WTC11 (cell line): ENCODE measurements at regions not wholly inside any gene's neighbourhood (a gene's known extent, or its start where the extent isn't known, plus 50 kb on each side); places are given as distances from the start of the nearest gene placed in this dataset.

Experiments
- CBFB ChIP-seq: sonication (generic); formaldehyde crosslinking; IDR thresholded peaks from 2 replicates; pipeline ENCODE4 v1.8.1; 2022; ENCODE audit warnings: mild to moderate bottlenecking, low read depth, missing genetic modification reagents
- CREB1 ChIP-seq: sonication (generic); formaldehyde crosslinking; IDR thresholded peaks from 2 replicates; pipeline ENCODE4 v1.8.0; 2023; ENCODE audit warnings: mild to moderate bottlenecking, missing genetic modification reagents
- CTCF ChIP-seq: fragments of 200-600 bp; IDR thresholded peaks from 2 replicates; pipeline ENCODE4 v1.8.0; 2022; ENCODE audit warnings: antibody characterized with exemption
- E2F4 ChIP-seq: sonication (generic); formaldehyde crosslinking; IDR thresholded peaks from 2 replicates; pipeline ENCODE4 v1.8.1; 2022; ENCODE audit warnings: low read depth, mild to moderate bottlenecking, moderate library complexity, missing genetic modification reagents, borderline replicate concordance
- EMX1 ChIP-seq: fragments of 250-450 bp; sonication (Bioruptor Pico); IDR thresholded peaks from 2 replicates; pipeline ENCODE4 v1.8.0; 2021; ENCODE audit warnings: mild to moderate bottlenecking
- FOXJ3 ChIP-seq: sonication (generic); formaldehyde crosslinking; IDR thresholded peaks from 2 replicates; pipeline ENCODE4 v1.9.0; 2021; ENCODE audit warnings: missing genetic modification reagents, mild to moderate bottlenecking, borderline replicate concordance
- GABPB1 ChIP-seq: sonication (generic); formaldehyde crosslinking; IDR thresholded peaks from 2 replicates; pipeline ENCODE4 v1.8.1; 2023; ENCODE audit warnings: mild to moderate bottlenecking, missing genetic modification reagents
- NR3C1 ChIP-seq: sonication (generic); formaldehyde crosslinking; conservative IDR thresholded peaks from 2 replicates; pipeline ENCODE4 v1.8.1; 2023; ENCODE audit warnings: low read depth, mild to moderate bottlenecking, missing genetic modification reagents
- ZNF425 ChIP-seq: fragments of 250-450 bp; sonication (Bioruptor Pico); conservative IDR thresholded peaks from 2 replicates; pipeline ENCODE4 v1.9.0; 2021; ENCODE audit warnings: mild to moderate bottlenecking

- no peak for TF ChIP-seq CTCF
- TF ChIP-seq E2F4 (CRISPR knock-in tag) = no peak
- TF ChIP-seq NR3C1 (CRISPR knock-in tag) = no peak
- TF ChIP-seq ZNF425 (CRISPR knock-in tag) = no peak
- TF ChIP-seq FOXJ3 (CRISPR knock-in tag) = no peak
- no peak for TF ChIP-seq CBFB (CRISPR knock-in tag)
- TF ChIP-seq CREB1 = no peak
- TF ChIP-seq GABPB1 = no peak
- no peak for TF ChIP-seq EMX1
Observed at GRCh38 chr6:140095532-140095931, 721.1 kb upstream of the CITED2 start.
